Keratinocyte (primary cell): ENCODE measurements at regions not wholly inside any gene's neighbourhood (a gene's known extent, or its start where the extent isn't known, plus 50 kb on each side); places are given as distances from the start of the nearest gene placed in this dataset.
A peak's percentile ranks its signal among the peaks of the same experiment; 100 is the strongest.

Experiments used
- DNase-seq: peaks from one replicate; pipeline ENCODE4 v3.0.0-alpha.2; 2011; ENCODE audit warnings: low read depth, missing footprints, low spot score
- FAIRE-seq: peaks from 2 replicates; lab custom pipeline; 2011; peaks lifted over from hg19 to GRCh38; lab: Jason Lieb, UNC
- H2AFZ ChIP-seq: 2 replicates; pipeline ENCODE4 v1.6.0; 2012; ENCODE audit warnings: low read length, control low read depth, inconsistent platforms; ENCODE audit not compliant: control insufficient read depth
- H3K27ac ChIP-seq: 2 replicates; pipeline ENCODE4 v1.5.1; 2011; ENCODE audit warnings: low read length; ENCODE audit not compliant: control insufficient read depth, insufficient read depth
- H3K27me3 ChIP-seq: 3 replicates; pipeline ENCODE4 v1.6.0; 2011; ENCODE audit warnings: low read length; ENCODE audit not compliant: control insufficient read depth, insufficient read depth; ENCODE audit errors: extremely low read depth
- H3K36me3 ChIP-seq, 2 experiments: 2 replicates in 1 of 2; 3 replicates in 1 of 2; pipeline ENCODE4 v1.5.1; 2011; ENCODE audit warnings: low read length in 2 of 2, mild to moderate bottlenecking in 1 of 2; ENCODE audit not compliant: control insufficient read depth in 2 of 2, insufficient read depth in 2 of 2; ENCODE audit errors: extremely low read depth in 1 of 2
- H3K4me1 ChIP-seq: 3 replicates; pipeline ENCODE4 v1.5.1; 2011; ENCODE audit warnings: low read length; ENCODE audit not compliant: control insufficient read depth, insufficient read depth; ENCODE audit errors: extremely low read depth
- H3K4me2 ChIP-seq: 3 replicates; pipeline ENCODE4 v1.6.0; 2011; ENCODE audit warnings: low read depth, low read length; ENCODE audit not compliant: control insufficient read depth, insufficient read depth; ENCODE audit errors: extremely low read depth
- H3K4me3 ChIP-seq, 3 experiments: fragments of 200-600 bp in 1 of 3; sonication (generic) in 1 of 3; 2 replicates in 2 of 3; 3 replicates in 1 of 3; pipeline ENCODE4 v1.5.1; 2011 to 2016; ENCODE audit warnings: low read length in 3 of 3, mild to moderate bottlenecking in 3 of 3, control low read depth in 2 of 3, inconsistent platforms in 1 of 3, low read depth in 1 of 3, mixed read lengths in 1 of 3, mixed run types in 1 of 3, moderate library complexity in 1 of 3; ENCODE audit not compliant: control insufficient read depth in 2 of 3, insufficient read depth in 2 of 3; ENCODE audit errors: extremely low read depth in 1 of 3
- H3K79me2 ChIP-seq: 2 replicates; pipeline ENCODE4 v1.6.0; 2012; ENCODE audit warnings: low read length; ENCODE audit not compliant: control insufficient read depth, insufficient read depth
- H3K9ac ChIP-seq: 3 replicates; pipeline ENCODE4 v1.6.0; 2011; ENCODE audit warnings: low read length; ENCODE audit not compliant: control insufficient read depth, insufficient read depth; ENCODE audit errors: extremely low read depth
- H3K9me1 ChIP-seq: 3 replicates; pipeline ENCODE4 v1.6.0; 2011; ENCODE audit warnings: low read length; ENCODE audit not compliant: control insufficient read depth, insufficient read depth; ENCODE audit errors: extremely low read depth
- H3K9me3 ChIP-seq: 2 replicates; pipeline ENCODE4 v1.5.1; 2012; ENCODE audit warnings: low read depth, low read length; ENCODE audit not compliant: control insufficient read depth
- H4K20me1 ChIP-seq: 3 replicates; pipeline ENCODE4 v1.6.0; 2011; ENCODE audit warnings: low read length; ENCODE audit not compliant: control insufficient read depth, insufficient read depth; ENCODE audit errors: extremely low read depth
- CTCF ChIP-seq, 3 experiments: IDR thresholded peaks in 1 of 3; conservative IDR thresholded peaks in 1 of 3; optimal IDR thresholded peaks in 1 of 3; 2 replicates in 2 of 3; 3 replicates in 1 of 3; pipeline versions ENCODE3 to v1.5.1; 2011; ENCODE audit warnings: low read length in 3 of 3, mild to moderate bottlenecking in 3 of 3, moderate library complexity in 2 of 3, control low read depth in 1 of 3, inconsistent platforms in 1 of 3; ENCODE audit not compliant: insufficient read depth in 2 of 3; ENCODE audit errors: extremely low read depth in 1 of 3
- EZH2 ChIP-seq: IDR thresholded peaks from one replicate; pipeline ENCODE4 v1.6.1; 2012; ENCODE audit warnings: inconsistent platforms, mild to moderate bottlenecking, low read length, moderate library complexity
- dilution Hi-C: fragments of 300-500 bp; cut with MboI; formaldehyde crosslinking; loops from one replicate; pipeline ENCODE4 v1.7.0; 2020; ENCODE audit warnings: low sequenced_read_pairs; ENCODE audit not compliant: extremely low pct_ligation_motif_present

- FAIRE-seq (no peak), DNase-seq (peak; percentile 62)
- peaks cover 2% of the 10 kb centered on the region for H3K9me1 ChIP-seq
- H2AFZ ChIP-seq, result no peak overlapping the region
- no peaks in the 10 kb centered on the region for H3K36me3 ChIP-seq
- H3K4me2 ChIP-seq, result no peak overlapping the region
- TF ChIP-seq EZH2 (no peak), CTCF (optimal IDR thresholded peaks at IDR 0.05 in 1 of 3, IDR thresholded peaks at IDR 0.05 in 1 of 3, conservative IDR thresholded peaks at IDR 0.05 in 1 of 3; ENCODE audit: extremely low read depth in 1 of 3, insufficient read depth in 2 of 3, low read length in 3 of 3) (no peak)
- H4K20me1 ChIP-seq, result no peaks in the 10 kb centered on the region
- no peaks in the 10 kb centered on the region for H3K79me2 ChIP-seq
- peaks cover 32% of the 10 kb centered on the region for H3K4me1 ChIP-seq
- dilution Hi-C loops, result no loop called here
- H3K9ac ChIP-seq, result peak overlapping the region; percentile 56
- no peaks in the 10 kb centered on the region for H3K9me3 ChIP-seq
- H3K27ac ChIP-seq, result peak overlapping the region; percentile 87
- no peak overlapping the region for H3K4me3 ChIP-seq
- no peaks in the 10 kb centered on the region for H3K27me3 ChIP-seq
Observed at GRCh38 chr6:15063253-15063853, 182.5 kb upstream of the JARID2 start.

- Histone ChIP-seq H3K4me1 (peaks cover 32% of the 10 kb centered on the region), H3K9me1 (peaks cover 2% of the 10 kb centered on the region), H3K27ac (peak overlapping the region; percentile 75), H2AFZ (no peak overlapping the region), H3K36me3 (no peaks in the 10 kb centered on the region), H3K4me3 (no peak overlapping the region), H3K27me3 (no peaks in the 10 kb centered on the region), H3K79me2 (no peaks in the 10 kb centered on the region), H3K9ac (no peak overlapping the region), H4K20me1 (no peaks in the 10 kb centered on the region), H3K9me3 (no peaks in the 10 kb centered on the region), H3K4me2 (no peak overlapping the region)
- TF ChIP-seq EZH2 (no peak), CTCF (optimal IDR thresholded peaks at IDR 0.05 in 1 of 3, IDR thresholded peaks at IDR 0.05 in 1 of 3, conservative IDR thresholded peaks at IDR 0.05 in 1 of 3; ENCODE audit: extremely low read depth in 1 of 3, insufficient read depth in 2 of 3, low read length in 3 of 3) (no peak)
- FAIRE-seq, result no peak
- dilution Hi-C loops, result no loop called here
- DNase-seq, result no peak
Observed at GRCh38 chr6:15065261-15065989, 180.4 kb upstream of the JARID2 start.
